ENCODE measurements at regions not wholly inside any gene's neighbourhood (a gene's known extent, or its start where the extent isn't known, plus 50 kb on each side); places are given as distances from the start of the nearest gene placed in this dataset.
"Not testable (repeated sequence)": the region's sequence is repeated elsewhere in the genome, so short reads cannot be mapped to it uniquely, and the experiment has no call there.

- no peak for DNase-seq
Measured at GRCh38 chr9:88819476-88819875, 171.8 kb upstream of the S1PR3 start.

GRCh38 chr9:88820055-88820454 is 171.2 kb upstream of the S1PR3 start:
- DNase-seq = no peak

GRCh38 chr9:88821033-88821745 is 170.1 kb upstream of the S1PR3 start:
- DNase-seq = no peak

GRCh38 chr9:88821746-88822106 is 169.5 kb upstream of the S1PR3 start:
- DNase-seq = no peak

GRCh38 chr9:88824711-88825110 is 166.6 kb upstream of the S1PR3 start:
- no peak for DNase-seq

- no peak for DNase-seq
Measured at GRCh38 chr9:88826181-88826580, 165.1 kb upstream of the S1PR3 start.

- no peak for DNase-seq
Measured at GRCh38 chr9:88826771-88827181, 164.5 kb upstream of the S1PR3 start.

GRCh38 chr9:88828018-88828417 is 163.2 kb upstream of the S1PR3 start:
- no peak for DNase-seq

- no peak for DNase-seq
Measured at GRCh38 chr9:88828492-88828974, 162.7 kb upstream of the S1PR3 start.

GRCh38 chr9:88829276-88829675 is 162.0 kb upstream of the S1PR3 start:
- DNase-seq = no peak

GRCh38 chr9:88831713-88832407 is 159.4 kb upstream of the S1PR3 start:
- DNase-seq = no peak

- no peak for DNase-seq
Measured at GRCh38 chr9:88833946-88834345, 157.3 kb upstream of the S1PR3 start.

GRCh38 chr9:88835038-88835466 is 156.2 kb upstream of the S1PR3 start:
- DNase-seq = no peak

- no peak for DNase-seq
Measured at GRCh38 chr9:88835772-88836171, 155.5 kb upstream of the S1PR3 start.

- no peak for DNase-seq
Measured at GRCh38 chr9:88837731-88838130, 153.5 kb upstream of the S1PR3 start.

GRCh38 chr9:88849878-88850277 is 141.4 kb upstream of the S1PR3 start:
- DNase-seq = not testable (repeated sequence)

GRCh38 chr9:88852794-88853193 is 138.5 kb upstream of the S1PR3 start:
- DNase-seq = no peak

GRCh38 chr9:88870627-88871026 is 120.6 kb upstream of the S1PR3 start:
- no peak for DNase-seq

- no peak for DNase-seq
Measured at GRCh38 chr9:88871669-88872068, 119.6 kb upstream of the S1PR3 start.

GRCh38 chr9:88872192-88872946 is 118.9 kb upstream of the S1PR3 start:
- no peak for DNase-seq

- no peak for DNase-seq
Measured at GRCh38 chr9:88873635-88874034, 117.6 kb upstream of the S1PR3 start.

- DNase-seq = no peak
Measured at GRCh38 chr9:88874391-88874790, 116.9 kb upstream of the S1PR3 start.

GRCh38 chr9:88875400-88876120 is 115.7 kb upstream of the S1PR3 start:
- DNase-seq = no peak
